HG03039 (cell line): ENCODE measurements at regions not wholly inside any gene's neighbourhood (a gene's known extent, or its start where the extent isn't known, plus 50 kb on each side); places are given as distances from the start of the nearest gene placed in this dataset.

Experiments used
- ATAC-seq: cut with Tn5 transposase; IDR thresholded peaks from one replicate; pipeline ENCODE4 v1.9.1; 2021; ENCODE audit warnings: mild to moderate bottlenecking, moderate library complexity; ENCODE audit not compliant: unreplicated experiment

DNA sequence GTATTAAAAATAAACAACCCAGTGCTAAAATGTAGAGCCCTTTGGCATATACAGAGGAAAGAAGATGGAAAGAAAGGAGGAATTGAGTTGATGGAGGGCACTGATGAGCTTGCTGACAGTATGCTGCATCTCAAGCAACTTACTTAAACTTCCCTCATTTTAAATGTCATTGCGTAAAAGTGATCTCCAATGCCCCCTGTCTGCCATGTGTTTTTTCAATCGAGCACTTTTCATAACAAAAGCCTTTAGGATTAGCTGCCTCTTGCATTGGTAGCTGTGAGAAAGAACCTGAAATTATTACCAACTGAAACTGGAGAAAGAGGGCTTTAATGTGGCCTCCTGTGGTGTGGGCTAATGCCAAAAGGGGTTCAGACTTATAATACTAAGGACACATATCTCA lies 541.6 kb downstream of the SUCLA2 start:
- ATAC-seq: no peak

DNA sequence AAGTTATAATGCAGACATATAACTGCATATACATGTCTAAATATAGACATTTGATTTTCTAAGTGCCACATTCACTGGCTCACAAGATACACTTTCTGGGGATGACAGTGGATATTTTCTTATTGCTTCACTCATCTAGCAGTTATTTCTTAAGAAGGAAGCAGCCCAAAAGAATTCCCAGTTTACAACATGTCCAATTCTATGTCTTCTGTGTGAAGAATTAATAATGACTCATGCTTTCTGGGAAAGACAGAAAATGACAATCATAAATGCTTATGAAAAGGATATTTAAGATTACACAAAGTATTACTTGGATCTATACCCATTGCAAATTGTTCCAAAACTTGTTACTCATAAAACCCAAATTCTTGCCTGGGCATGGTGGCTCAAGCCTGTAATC lies 543.4 kb downstream of the SUCLA2 start:
- no peak for ATAC-seq

DNA sequence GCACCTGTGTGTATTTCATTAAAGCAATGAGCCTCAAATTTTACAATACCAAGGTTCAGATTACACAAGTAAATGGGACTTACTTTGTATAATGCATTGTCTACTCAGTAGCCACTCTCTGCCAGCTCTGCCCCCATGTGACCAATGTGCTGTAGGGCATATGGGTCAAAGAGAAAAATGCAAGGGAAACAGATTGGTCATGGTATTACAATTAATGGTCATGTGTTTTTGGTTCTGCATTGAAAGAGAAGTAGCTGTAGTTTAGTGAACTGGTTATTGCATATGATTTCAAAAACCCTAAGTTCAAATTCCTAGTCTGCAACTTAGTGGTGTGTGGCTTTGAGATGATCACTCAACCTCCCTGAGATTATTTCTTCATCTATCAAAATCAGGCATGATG lies 545.4 kb downstream of the SUCLA2 start:
- ATAC-seq: no peak

DNA sequence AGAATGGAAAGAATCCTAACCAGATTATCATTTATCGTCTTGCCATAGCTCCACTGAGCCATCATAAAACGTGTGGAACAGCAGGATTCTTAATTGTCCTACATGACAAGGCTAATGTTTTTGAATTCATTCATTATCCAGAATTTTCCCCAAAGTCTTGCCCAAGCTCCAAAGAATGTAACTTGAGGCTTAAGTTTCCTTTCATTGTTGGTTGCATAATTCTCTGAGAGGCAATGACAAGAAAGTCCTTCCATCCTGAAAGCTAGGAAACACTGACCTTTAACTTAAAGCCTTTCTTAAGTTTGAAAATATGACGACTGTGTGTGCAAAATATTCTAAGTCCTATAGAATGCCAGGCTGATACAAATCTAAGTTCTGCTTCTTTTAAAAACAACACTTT lies 546.1 kb downstream of the SUCLA2 start:
- no peak for ATAC-seq

DNA sequence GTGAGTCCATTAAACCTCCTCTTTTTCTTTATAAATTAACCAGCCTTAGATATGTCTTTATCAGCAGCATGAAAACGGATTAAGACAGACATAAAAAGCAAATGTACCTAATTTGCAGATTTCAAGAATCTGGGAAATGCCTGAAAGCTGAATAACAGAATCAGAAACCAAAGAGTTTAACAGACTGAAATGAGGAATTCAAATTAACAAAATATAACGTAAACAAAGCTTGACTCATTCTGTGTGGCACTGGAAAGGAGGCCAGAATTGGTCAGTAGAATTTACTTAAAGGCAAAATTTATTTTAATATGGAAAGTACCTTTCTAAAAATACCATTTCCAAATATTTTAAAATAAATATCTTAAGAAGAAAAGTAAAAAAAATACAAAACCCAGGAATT lies 540.6 kb upstream of the HTR2A start:
- ATAC-seq: no peak

DNA sequence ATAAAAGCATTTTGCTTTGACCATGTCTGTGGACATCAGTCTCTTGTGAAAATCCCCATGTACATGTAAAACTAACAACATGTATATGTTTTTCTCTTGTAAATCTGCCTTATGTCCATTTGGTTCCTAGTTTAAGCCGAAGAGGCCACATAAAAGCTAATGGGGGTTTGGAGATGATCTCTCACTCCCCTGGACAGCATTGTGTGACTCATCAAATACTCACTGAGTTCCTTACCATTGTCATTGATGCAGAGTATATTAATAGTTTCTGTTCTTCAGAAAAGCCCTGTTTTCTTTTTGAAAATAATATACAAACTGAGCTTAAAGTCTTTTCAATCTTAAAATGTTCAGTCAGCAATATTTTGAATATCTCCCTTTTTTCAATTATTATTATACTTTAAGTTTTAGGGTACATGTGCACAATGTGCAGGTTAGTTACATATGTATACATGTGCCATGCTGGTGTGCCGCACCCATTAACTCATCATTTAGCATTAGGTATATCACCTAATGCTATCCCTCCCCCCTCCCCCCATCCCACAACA lies 536.7 kb upstream of the HTR2A start:
- no peak for ATAC-seq

DNA sequence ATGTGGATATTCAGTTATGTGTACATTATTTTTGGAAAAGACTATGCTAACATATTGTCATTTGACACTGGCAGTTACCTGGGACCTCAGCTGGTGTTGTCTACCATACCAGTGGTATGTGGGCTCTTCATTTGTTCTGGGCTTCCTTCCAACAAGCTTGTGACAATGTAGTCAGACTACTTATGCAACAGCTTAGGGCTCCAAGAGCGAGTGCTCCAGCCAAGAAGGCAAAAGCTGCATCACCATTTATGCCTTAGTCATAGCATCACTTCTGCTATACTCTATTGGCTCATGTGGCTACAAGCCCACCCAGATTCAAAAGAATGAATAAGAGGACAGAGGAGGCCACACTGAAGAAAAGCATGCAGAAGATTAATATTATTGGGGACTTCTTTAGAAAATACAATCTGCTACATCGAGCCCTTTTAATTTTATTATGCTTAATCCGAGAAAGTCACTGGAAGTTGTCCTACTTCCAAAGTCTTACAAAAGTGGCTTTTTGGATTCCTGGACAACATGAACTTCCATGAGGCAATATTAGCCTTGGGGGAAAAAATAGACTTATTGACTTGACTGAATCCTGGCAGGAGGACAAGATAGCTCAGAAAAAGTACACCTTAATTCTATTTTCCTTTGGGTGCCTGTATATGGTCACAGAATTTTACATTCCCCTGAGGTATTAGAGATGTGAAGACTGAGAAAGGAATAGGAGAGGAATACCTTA lies 529.4 kb upstream of the HTR2A start:
- ATAC-seq: no peak

DNA sequence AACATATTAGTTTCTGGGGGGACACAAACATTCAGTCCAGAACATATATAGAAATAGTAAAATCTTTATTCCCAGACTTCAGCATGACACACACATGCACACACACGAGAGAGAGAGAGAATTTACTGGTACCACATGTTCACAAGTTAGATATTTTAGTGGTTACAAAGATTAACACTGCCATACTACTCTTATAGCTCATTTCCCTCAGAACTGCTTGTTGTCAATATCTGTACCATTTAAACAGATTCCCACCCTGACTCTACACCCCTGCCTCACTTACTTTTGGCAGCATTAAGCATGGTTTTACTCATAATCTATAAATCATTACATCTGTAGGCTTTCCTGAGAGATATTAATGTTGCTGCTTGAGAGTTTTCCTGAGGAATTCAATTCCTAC lies 524.7 kb upstream of the HTR2A start:
- ATAC-seq: no peak

DNA sequence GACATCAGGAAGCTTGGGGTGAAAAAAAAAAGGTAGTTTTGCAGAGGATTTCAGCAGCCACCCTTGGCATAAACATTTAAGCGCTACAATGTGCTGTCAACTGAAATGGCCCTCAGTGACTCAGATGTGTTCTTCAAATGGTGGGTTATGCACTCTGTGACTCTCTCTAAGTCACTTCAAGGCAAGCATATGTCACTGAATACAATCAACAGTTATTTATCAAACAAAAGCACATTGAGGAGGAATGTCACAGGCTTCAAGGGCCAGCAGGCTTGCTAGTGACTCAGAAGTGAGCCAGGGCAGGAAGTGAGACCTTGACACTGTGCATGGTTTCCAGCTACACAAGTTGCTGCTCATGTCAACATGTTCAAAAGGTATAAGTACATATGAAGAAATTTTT lies 523.7 kb upstream of the HTR2A start:
- ATAC-seq: no peak

DNA sequence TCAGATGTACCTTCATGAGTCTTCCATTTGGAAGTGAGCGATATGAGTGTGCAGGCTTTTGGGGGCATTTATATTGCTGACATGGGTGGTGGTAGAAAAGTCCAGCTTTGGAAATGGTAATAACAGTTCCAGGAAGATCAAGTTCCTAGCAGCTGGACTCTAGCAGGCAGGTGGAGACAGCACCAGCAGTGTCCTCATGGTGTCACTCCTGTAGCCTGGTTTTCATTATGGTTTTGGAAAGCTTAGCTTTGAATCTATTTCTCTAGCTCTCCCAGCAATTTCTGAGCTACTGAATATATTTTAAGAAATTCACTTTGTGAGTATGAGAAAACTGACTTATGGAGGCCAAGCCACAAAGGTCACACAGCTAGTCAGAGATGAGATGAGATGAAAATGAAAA lies 523.2 kb upstream of the HTR2A start:
- no peak for ATAC-seq

DNA sequence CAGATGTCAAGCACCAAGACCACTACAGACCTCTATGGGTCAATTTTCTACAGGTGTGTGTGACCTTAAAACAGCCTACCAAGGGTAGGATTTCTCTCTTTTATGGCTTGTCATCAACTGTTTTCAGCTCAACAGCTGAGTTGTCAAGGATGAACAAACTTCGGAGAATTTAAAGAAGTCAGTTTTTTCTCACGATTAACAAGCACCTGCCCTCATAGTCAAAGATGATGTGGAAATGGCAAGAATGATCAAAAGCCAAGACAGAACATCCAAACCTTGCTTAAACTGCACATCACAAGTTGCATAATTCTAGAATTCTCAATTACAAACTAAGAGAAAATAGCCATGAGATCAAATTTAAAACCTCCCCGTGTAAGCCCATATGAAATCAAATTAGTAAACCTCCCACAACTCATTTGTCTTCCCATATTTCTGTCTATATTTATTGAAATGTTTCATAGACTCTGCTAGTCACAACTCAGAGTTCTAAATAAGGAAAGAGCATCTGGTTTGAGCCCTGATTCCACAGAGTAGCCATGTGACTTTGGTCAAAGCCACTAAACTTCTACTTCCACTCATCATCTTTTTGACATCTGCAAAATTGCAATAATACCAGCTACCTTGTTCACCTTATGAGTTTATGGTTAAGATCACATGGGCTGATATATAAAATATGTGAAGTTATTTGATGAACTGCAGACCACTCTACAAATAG lies 521.5 kb upstream of the HTR2A start:
- no peak for ATAC-seq

DNA sequence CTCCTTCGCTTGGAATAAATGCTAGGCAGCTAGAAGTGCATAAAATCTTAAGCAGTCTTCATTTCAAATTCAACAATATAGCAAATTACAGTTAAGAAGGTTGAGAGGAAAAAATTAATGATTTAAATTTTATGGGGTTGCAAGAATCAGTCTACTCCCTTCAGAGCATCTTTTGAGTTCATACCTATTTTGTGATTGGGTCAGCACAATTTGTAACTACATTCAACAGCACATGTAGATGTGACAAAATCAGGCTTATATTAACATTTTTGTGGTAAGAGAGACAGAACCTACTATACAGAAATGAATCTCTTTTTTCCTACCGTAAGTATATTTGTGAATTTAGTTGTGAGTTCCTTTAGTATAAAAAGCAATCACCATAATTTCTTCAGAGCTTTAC lies 520.6 kb upstream of the HTR2A start:
- ATAC-seq: no peak

DNA sequence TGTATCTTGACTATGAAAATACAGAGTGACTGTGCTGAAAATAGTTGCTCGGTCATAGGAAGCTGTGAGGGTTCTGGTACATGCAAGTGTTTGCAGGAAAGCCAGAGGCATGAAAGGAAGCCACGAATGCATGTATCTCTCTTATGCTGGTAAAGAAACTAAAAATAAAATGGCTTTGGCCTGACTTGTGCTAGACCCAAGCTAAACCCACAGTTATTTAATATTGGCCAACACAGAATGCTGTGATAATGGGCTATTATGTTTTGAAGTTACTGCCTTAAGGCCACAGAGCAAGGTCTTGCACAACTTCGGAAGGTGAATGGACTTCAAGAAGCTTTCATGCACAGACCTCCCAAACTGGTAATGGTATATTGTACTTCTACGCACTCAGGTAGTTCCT lies 518.2 kb upstream of the HTR2A start:
- ATAC-seq: no peak

DNA sequence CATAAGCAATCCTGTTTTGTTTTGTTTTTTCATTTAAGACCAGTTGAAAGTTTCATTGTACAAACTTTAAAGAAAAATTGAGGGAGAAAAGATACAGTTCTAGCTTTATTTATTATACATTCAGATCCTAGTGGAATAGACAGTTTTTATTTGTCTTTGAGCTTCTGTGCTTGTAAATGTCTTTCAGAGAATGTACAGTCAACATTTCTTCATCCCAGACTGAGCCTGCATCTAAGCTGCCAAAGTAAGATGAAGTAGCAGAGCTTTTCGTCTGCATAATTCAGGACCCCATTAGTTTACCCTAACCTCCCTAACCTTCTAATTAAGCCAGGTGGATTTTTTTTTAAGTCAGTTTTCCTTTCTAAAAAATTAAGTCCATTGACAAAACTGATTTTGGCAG lies 516.7 kb upstream of the HTR2A start:
- no peak for ATAC-seq

DNA sequence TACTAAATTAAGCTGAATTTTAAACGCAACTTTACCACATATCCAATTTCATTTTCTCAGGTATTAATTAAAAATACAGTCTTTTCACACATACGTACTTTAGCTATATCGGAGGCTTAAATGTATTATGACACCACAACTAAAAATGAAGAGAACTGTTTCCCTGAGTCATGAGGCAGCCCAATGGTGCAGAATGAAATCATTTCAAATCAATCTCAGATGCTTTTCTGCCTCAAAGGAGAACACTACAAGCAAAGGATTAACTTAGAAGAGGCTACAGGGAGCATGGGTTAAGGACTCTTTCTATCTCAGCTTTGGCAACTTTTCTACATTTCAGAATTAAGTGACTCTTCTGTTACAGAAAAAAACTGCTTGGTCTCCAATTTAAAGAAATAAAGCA lies 516.3 kb upstream of the HTR2A start:
- no peak for ATAC-seq

DNA sequence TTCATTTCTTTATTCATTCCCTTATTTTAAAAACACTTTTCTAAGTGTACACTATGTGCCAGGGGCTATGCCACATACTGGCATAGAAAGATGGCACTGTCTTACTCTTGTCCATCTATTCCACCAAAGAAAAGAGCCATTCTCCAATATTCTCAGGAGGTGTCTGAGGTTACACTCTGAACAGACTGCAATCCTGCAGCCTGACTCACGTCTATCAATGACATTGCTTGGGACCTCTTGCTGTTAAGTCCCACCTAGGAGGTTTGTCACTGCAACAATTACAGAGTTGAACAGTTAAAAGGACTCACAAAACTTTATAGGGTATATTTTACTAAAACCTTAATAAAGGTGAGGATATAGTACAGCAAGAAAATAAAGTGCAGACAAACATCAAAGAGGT lies 512.9 kb upstream of the HTR2A start:
- ATAC-seq: no peak

DNA sequence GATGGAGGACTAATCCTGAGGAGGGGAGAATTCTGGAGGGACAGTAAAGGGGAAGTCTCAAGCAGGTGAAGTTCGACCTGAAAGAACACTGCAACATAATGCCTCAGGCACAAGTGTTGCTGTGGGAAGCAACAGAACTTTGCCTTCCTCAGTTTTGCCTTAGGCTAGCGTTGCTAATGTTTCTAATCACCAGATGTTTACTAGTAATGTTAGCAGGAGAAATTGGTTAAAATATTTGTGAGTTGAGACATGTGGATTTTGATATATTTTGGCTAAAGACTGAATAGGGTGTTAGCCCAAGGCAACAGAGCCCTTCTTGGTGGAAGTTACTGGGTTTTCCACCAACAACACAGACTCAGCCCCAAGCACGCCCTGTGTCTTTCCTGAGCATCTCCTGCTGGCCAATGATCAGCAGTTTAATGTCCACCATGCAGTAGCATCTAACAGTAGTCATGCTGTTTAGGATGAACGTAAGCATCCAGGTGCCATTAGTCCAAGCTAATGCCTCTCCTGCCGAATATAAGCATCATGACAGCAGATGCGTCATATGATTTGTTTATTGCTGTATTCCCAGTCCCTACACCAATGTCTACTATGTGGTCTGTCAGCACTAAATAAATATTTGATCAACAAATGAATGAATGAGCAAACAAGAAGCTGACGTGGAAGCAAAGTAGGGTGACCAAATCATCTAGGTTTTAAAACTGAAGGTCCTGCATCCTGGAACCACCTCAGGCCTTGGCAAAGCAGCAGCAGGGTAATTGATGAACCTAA lies 511.9 kb upstream of the HTR2A start:
- ATAC-seq: no peak

DNA sequence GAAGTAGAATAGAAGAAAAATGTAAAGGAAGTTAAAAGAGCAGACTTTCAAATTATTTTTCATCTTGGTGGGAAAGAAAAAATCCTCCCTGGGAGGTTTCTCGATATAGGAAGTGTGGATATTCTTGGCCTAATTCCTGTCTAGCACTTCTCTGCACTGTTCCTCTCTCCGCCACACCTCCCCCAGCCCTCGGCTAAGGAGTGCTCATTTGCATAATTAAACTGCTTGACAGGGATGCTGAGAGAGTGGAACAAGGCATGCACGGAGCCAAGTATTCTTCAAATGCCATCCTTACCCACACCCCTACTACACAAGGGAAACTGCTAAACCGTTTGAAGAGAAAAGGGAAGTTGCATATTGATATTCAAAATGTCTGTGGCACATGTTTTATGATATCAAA lies 511.0 kb upstream of the HTR2A start:
- no peak for ATAC-seq

DNA sequence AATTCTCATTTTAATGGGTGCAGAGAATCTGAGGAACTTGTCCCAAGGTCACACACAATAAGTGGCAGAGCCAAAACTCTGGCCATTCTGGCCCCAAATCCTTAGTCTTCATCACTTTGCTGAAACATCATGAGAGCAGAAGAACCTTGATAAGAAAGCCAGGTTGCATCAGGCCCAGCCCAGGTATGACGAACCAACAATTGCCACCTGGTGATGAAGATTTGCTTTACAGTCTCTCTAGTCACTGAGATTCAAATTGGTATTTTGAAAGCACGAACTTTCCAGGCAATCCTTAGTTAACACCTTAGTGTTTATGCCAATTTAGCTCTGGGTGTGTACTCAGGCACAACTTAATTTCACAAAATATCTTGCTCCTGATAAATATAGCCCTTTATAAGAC lies 502.7 kb upstream of the HTR2A start:
- no peak for ATAC-seq

DNA sequence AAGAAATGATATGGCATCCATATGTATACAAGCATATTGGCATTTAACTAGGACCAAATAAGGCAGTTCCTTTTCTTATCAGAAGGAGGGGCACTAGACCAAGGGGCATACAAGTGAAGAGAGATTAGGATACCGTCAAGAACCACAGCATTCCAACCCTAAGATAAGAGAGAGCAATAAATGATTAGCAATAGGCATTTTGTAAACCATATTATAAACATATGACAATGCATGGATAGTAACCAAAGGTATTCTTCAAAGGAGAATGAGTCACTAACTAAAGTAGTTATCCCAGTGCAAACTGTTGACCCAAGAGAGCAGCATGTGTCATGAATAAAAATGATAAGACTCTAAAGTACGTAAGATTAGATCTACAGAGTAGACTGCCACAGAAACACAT lies 500.9 kb upstream of the HTR2A start:
- no peak for ATAC-seq

DNA sequence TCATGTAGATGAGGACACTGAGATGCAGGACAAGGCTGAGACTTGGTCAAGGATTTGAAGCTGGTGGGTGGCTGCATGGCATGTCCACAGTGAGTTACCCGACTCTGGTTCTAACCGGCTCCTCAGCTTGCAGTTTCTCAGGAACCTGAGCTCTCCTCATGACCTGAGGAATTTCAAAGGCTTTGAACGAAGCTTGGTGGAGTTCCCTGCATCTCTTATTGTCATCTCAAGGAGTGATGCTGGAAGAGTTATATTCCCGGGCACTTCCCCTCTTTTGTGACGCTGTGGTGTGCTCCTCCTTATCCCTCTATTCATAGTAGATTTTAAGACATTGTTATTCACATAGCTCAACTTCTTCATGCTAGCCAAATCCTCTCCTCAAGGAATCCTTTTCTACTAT lies 500.1 kb upstream of the HTR2A start:
- ATAC-seq: no peak

DNA sequence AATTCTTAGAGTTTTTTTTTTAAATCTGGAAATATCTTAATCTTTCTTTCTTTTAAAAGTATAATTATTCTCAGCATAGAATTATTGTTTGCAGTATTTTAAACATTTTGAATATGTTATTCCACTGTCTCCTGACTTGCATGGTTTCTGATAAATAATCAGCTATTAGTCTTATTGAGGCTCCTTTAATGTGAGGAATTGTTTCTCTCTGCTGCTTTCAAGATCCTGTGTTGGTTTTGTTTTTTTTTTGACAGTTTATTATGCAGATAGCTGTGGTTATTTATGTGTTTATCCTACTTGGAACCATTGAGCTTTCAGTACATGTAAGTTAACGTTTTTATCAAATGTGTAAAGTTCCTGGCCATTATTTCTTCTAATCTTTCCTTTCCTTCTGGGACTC lies 477.9 kb upstream of the HTR2A start:
- no peak for ATAC-seq
